Erythroblast (primary cell): ENCODE measurements at regions not wholly inside any gene's neighbourhood (a gene's known extent, or its start where the extent isn't known, plus 50 kb on each side); places are given as distances from the start of the nearest gene placed in this dataset.

Experiments
- GATA1 ChIP-seq: IDR thresholded peaks from 2 replicates; pipeline ENCODE4 v1.6.1; 2011; ENCODE audit warnings: low read depth, mild to moderate bottlenecking, control low read depth, low read length, moderate library complexity
- POLR2A ChIP-seq: IDR thresholded peaks from 2 replicates; pipeline ENCODE4 v1.6.1; 2011; ENCODE audit warnings: mild to moderate bottlenecking, low read length

DNA sequence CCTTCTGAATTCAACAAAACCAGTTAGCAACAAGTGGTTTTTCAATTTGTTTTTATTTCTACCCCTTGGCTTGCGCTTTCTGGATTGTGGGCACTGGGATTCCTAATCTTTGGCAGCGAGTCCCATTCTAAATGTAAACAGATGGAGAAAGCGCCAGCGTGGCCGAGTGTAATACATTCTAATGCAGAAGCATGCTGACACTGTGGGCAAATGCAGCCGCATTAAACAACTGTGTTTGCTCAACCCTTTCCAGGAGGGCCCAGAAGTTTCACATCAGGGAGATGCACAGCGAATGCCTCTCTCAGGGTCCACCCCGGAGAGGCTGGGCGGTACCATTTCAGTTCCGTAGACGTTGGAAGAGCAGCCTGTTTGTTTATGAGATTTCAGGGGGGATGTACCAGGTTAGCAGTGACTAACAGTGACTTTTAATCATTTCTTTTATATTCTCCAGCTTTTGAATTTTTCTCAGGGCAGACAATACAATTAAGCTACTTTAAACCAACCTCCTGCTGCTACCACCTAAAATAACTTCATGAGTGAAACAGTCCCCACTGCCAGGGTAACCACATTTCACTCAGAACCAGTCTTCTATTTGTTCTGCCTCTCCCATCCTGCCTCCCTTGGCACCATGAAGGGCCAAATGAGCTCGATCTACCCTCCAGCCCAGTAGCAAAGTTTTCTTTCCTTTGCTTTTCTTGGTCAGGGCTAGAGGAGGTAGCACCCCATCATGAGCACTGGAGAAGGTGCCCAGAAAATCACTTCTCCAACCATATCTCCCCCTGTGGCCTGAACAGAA, 164.2 kb upstream of the ITGB1 start:
- TF ChIP-seq GATA1: no peak
- no peak for TF ChIP-seq POLR2A
